ENCODE measurements at regions not wholly inside any gene's neighbourhood (a gene's known extent, or its start where the extent isn't known, plus 50 kb on each side); places are given as distances from the start of the nearest gene placed in this dataset.

DNA sequence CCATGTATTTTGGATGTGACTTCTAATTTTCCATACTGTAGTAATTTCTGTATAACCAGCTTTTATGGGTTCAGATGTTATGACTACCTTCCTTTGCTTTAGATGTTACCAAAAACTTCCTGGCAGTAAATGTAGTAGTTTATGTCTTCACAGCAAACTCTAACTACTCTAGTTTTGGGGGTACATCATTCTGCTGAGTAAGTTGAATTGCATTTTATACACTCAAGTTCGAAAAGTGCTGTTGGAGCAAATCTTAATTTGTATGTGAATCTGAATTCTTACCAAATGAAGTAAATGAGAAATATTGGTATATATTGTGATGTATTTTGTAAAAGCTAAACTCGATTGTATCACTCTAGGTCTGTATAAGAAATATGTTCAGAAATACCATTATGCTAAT is 728.3 kb upstream of the CDH8 start:
- Histone ChIP-seq H3K4me3 (ENCODE audit: low read length) (no peak overlapping the region), H3K4me2 (ENCODE audit: low read length) (no peak overlapping the region), H3K79me2 (replicated peaks; ENCODE audit: insufficient read depth, low read length) (no peaks in the 10 kb centered on the region), H3K36me3 (ENCODE audit: insufficient read depth, low read length) (no peaks in the 10 kb centered on the region), H3K9me3 (ENCODE audit: low read length) (no peaks in the 10 kb centered on the region), H2AFZ (ENCODE audit: low read depth, low read length) (no peak overlapping the region), H3F3A (ENCODE audit: insufficient read depth, low read length, poor library complexity, severe bottlenecking) (no peaks in the 10 kb centered on the region), H4K20me1 (ENCODE audit: insufficient read depth) (no peaks in the 10 kb centered on the region), H3K9ac (ENCODE audit: low read length) (no peak overlapping the region), H3K9me2 (ENCODE audit: insufficient read depth, low read length) (no peaks in the 10 kb centered on the region), H3K27me3 (ENCODE audit: insufficient read depth, low read depth, low read length) (no peaks in the 10 kb centered on the region), H3K27ac (ENCODE audit: low read length) (no peak overlapping the region)
- TF ChIP-seq CTCF (IDR thresholded peaks at IDR 0.05; ENCODE audit: poor library complexity, severe bottlenecking) = no peak
- no peak for TF ChIP-seq EZH2 (IDR thresholded peaks at IDR 0.05; ENCODE audit: borderline replicate concordance, insufficient read depth, low read length, poor library complexity, severe bottlenecking)
- no peak for TF ChIP-seq EP300 (conservative IDR thresholded peaks at IDR 0.05; ENCODE audit: poor library complexity, severe bottlenecking)
- no peak for TF ChIP-seq POLR2AphosphoS5 (IDR thresholded peaks at IDR 0.05)
- no peak for TF ChIP-seq MXI1 (conservative IDR thresholded peaks at IDR 0.05; ENCODE audit: poor library complexity, severe bottlenecking)
- no peak for TF ChIP-seq SMC3 (conservative IDR thresholded peaks at IDR 0.05; ENCODE audit: poor library complexity)
- TF ChIP-seq, protein P1, sequence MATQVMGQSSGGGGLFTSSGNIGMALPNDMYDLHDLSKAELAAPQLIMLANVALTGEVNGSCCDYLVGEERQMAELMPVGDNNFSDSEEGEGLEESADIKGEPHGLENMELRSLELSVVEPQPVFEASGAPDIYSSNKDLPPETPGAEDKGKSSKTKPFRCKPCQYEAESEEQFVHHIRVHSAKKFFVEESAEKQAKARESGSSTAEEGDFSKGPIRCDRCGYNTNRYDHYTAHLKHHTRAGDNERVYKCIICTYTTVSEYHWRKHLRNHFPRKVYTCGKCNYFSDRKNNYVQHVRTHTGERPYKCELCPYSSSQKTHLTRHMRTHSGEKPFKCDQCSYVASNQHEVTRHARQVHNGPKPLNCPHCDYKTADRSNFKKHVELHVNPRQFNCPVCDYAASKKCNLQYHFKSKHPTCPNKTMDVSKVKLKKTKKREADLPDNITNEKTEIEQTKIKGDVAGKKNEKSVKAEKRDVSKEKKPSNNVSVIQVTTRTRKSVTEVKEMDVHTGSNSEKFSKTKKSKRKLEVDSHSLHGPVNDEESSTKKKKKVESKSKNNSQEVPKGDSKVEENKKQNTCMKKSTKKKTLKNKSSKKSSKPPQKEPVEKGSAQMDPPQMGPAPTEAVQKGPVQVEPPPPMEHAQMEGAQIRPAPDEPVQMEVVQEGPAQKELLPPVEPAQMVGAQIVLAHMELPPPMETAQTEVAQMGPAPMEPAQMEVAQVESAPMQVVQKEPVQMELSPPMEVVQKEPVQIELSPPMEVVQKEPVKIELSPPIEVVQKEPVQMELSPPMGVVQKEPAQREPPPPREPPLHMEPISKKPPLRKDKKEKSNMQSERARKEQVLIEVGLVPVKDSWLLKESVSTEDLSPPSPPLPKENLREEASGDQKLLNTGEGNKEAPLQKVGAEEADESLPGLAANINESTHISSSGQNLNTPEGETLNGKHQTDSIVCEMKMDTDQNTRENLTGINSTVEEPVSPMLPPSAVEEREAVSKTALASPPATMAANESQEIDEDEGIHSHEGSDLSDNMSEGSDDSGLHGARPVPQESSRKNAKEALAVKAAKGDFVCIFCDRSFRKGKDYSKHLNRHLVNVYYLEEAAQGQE (IDR thresholded peaks at IDR 0.05; ENCODE audit: borderline replicate concordance) = no peak
- TF ChIP-seq RAD21 (conservative IDR thresholded peaks at IDR 0.05) = no peak
- no peak for TF ChIP-seq TAF1 (IDR thresholded peaks at IDR 0.05; ENCODE audit: low read depth)

DNA sequence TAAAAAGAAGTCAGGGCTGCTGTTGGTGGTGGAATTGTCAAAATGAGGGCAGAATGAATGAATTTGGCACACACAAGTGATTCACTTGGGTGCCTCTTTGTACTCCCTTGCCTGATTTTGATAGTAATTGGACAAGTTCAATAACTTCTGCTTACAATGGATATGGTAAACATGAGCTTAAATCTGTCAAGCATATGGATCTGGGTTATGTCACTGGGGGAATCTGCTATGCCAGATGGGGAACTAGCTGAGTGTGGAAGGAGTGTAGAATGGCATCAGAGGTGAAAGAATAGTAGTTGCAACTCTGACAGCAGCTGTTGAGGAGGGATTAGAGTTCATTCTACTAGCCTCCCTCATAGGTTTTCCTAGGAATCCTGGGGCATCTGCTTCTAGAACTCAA is 724.2 kb upstream of the CDH8 start:
- no peak overlapping the region for H3K4me2 ChIP-seq (ENCODE audit: low read length)
- no peaks in the 10 kb centered on the region for H4K20me1 ChIP-seq (ENCODE audit: insufficient read depth)
- H3K79me2 ChIP-seq (replicated peaks; ENCODE audit: insufficient read depth, low read length) = no peaks in the 10 kb centered on the region
- no peak overlapping the region for H3K27ac ChIP-seq (ENCODE audit: low read length)
- H3K9ac ChIP-seq (ENCODE audit: low read length) = no peak overlapping the region
- no peaks in the 10 kb centered on the region for H3K9me2 ChIP-seq (ENCODE audit: insufficient read depth, low read length)
- no peak overlapping the region for H3K4me3 ChIP-seq (ENCODE audit: low read length)
- no peak overlapping the region for H2AFZ ChIP-seq (ENCODE audit: low read depth, low read length)
- H3K27me3 ChIP-seq (ENCODE audit: insufficient read depth, low read depth, low read length) = no peaks in the 10 kb centered on the region
- no peaks in the 10 kb centered on the region for H3F3A ChIP-seq (ENCODE audit: insufficient read depth, low read length, poor library complexity, severe bottlenecking)
- TF ChIP-seq EP300 (conservative IDR thresholded peaks at IDR 0.05; ENCODE audit: poor library complexity, severe bottlenecking) = no peak
- no peak for TF ChIP-seq EZH2 (IDR thresholded peaks at IDR 0.05; ENCODE audit: borderline replicate concordance, insufficient read depth, low read length, poor library complexity, severe bottlenecking)
- no peak for TF ChIP-seq CTCF (IDR thresholded peaks at IDR 0.05; ENCODE audit: poor library complexity, severe bottlenecking)
- TF ChIP-seq, protein P1 (IDR thresholded peaks at IDR 0.05; ENCODE audit: borderline replicate concordance) = no peak
- no peak for TF ChIP-seq TAF1 (IDR thresholded peaks at IDR 0.05; ENCODE audit: low read depth)
- TF ChIP-seq RAD21 (conservative IDR thresholded peaks at IDR 0.05) = no peak
- no peak for TF ChIP-seq POLR2AphosphoS5 (IDR thresholded peaks at IDR 0.05)
- TF ChIP-seq MXI1 (conservative IDR thresholded peaks at IDR 0.05; ENCODE audit: poor library complexity, severe bottlenecking) = no peak
- no peak for TF ChIP-seq SMC3 (conservative IDR thresholded peaks at IDR 0.05; ENCODE audit: poor library complexity)
- no peaks in the 10 kb centered on the region for H3K36me3 ChIP-seq (ENCODE audit: insufficient read depth, low read length)
- no peaks in the 10 kb centered on the region for H3K9me3 ChIP-seq (ENCODE audit: low read length)
